ENCODE measurements at regions not wholly inside any gene's neighbourhood (a gene's known extent, or its start where the extent isn't known, plus 50 kb on each side); places are given as distances from the start of the nearest gene placed in this dataset.

DNA sequence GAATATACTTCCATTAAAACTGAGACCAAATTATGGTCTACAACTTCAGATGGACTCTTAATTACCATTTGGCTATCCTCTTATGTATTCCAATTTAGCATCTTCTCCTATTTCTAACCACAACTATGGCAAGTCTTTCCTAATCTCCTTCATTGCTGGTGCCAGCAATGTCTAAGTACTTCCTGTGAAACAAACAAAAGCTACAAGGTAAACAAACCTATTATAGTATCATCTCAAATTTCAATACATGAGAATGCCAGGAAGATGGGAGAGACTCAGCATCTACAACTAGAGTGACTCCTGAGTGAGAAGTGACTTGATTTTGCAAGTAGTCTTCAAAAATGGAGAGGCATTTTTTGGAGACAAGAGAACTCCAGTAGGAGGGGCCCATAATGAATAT, 202.9 kb upstream of the ATXN7L3B start:
- DNase-seq = no peak
- H3K27ac ChIP-seq = no peak overlapping the region
- no peak for TF ChIP-seq CTCF (IDR thresholded peaks at IDR 0.05; ENCODE audit: low read depth, low read length)

GRCh38 chr12:74337951-74338350, 199.7 kb upstream of the ATXN7L3B start:
- no peaks in the 10 kb centered on the region for H3K36me3 ChIP-seq
- no peak for DNase-seq
- TF ChIP-seq CTCF (IDR thresholded peaks at IDR 0.05; ENCODE audit: low read depth, low read length) = no peak
- H3K9me3 ChIP-seq (ENCODE audit: severe bottlenecking) = no peaks in the 10 kb centered on the region
- H3K4me3 ChIP-seq (ENCODE audit: low read depth, low read length) = no peak overlapping the region
- H3K27ac ChIP-seq = no peak overlapping the region
- H3K27me3 ChIP-seq (ENCODE audit: insufficient read depth, low read depth, severe bottlenecking) = no peaks in the 10 kb centered on the region

More for the DNA sequence above, 202.9 kb upstream of the ATXN7L3B start:
- no peaks in the 10 kb centered on the region for H3K27me3 ChIP-seq (ENCODE audit: insufficient read depth, low read depth, severe bottlenecking)
- H3K9me3 ChIP-seq (ENCODE audit: severe bottlenecking) = no peaks in the 10 kb centered on the region
- no peaks in the 10 kb centered on the region for H3K36me3 ChIP-seq
- H3K4me3 ChIP-seq (ENCODE audit: low read depth, low read length) = no peak overlapping the region

GRCh38 chr12:74339211-74339610, 198.4 kb upstream of the ATXN7L3B start:
- TF ChIP-seq CTCF (IDR thresholded peaks at IDR 0.05; ENCODE audit: low read depth, low read length) = no peak
- Histone ChIP-seq H3K36me3 (no peaks in the 10 kb centered on the region), H3K27ac (no peak overlapping the region), H3K4me3 (ENCODE audit: low read depth, low read length) (no peak overlapping the region), H3K9me3 (ENCODE audit: severe bottlenecking) (no peaks in the 10 kb centered on the region), H3K27me3 (ENCODE audit: insufficient read depth, low read depth, severe bottlenecking) (no peaks in the 10 kb centered on the region)
- no peak for DNase-seq

- Histone ChIP-seq H3K9me3 (ENCODE audit: severe bottlenecking) (no peaks in the 10 kb centered on the region), H3K4me3 (ENCODE audit: low read depth, low read length) (no peak overlapping the region), H3K36me3 (no peaks in the 10 kb centered on the region), H3K27me3 (ENCODE audit: insufficient read depth, low read depth, severe bottlenecking) (no peaks in the 10 kb centered on the region), H3K27ac (no peak overlapping the region)
- DNase-seq = no peak
- TF ChIP-seq CTCF (IDR thresholded peaks at IDR 0.05; ENCODE audit: low read depth, low read length) = no peak
These were observed 187.7 kb upstream of the ATXN7L3B start for GRCh38 chr12:74349925-74350324.

GRCh38 chr12:74365178-74365964, 172.3 kb upstream of the ATXN7L3B start:
- no peak overlapping the region for H3K27ac ChIP-seq
- H3K27me3 ChIP-seq (ENCODE audit: insufficient read depth, low read depth, severe bottlenecking) = no peaks in the 10 kb centered on the region
- no peaks in the 10 kb centered on the region for H3K36me3 ChIP-seq
- DNase-seq = peak; percentile 51
- H3K9me3 ChIP-seq (ENCODE audit: severe bottlenecking) = no peaks in the 10 kb centered on the region
- peak; percentile 47 for TF ChIP-seq CTCF (IDR thresholded peaks at IDR 0.05; ENCODE audit: low read depth, low read length)
- no peak overlapping the region for H3K4me3 ChIP-seq (ENCODE audit: low read depth, low read length)

Measured in WERI-Rb-1 (cell line).